ENCODE measurements at regions not wholly inside any gene's neighbourhood (a gene's known extent, or its start where the extent isn't known, plus 50 kb on each side); places are given as distances from the start of the nearest gene placed in this dataset.

GRCh38 chr16:79977940-79978836 lies 377.7 kb upstream of the MAF start:
- Histone ChIP-seq H3K9me3 (replicated peaks in 1 of 2; ENCODE audit: control insufficient read depth in 2 of 2, insufficient read depth in 1 of 2, low read depth in 1 of 2, low read length in 2 of 2) (no peaks in the 10 kb centered on the region), H3K4me1 (ENCODE audit: control insufficient read depth in 2 of 2, insufficient read depth in 1 of 2, low read depth in 1 of 2, low read length in 2 of 2) (peaks cover 3 to 9% of the 10 kb centered on the region in 2 donors), H3K4me3 (ENCODE audit: low read length in 2 of 2) (no peak overlapping the region), H2AK5ac (ENCODE audit: low read depth, low read length) (no peak overlapping the region), H3K27me3 (ENCODE audit: control insufficient read depth in 3 of 3, insufficient read depth in 3 of 3, low read depth in 1 of 3, low read length in 3 of 3) (peaks cover 0 to 16% (median 0%) of the 10 kb centered on the region in 3 experiments), H3K27ac (replicated peaks; ENCODE audit: low read length) (no peak overlapping the region), H2BK15ac (ENCODE audit: low read length) (no peak overlapping the region), H4K91ac (ENCODE audit: low read depth, low read length, poor library complexity) (no peak overlapping the region), H2BK120ac (ENCODE audit: low read depth, low read length) (no peak overlapping the region), H4K8ac (ENCODE audit: low read depth, low read length) (no peak overlapping the region), H2BK5ac (ENCODE audit: low read length) (no peak overlapping the region), H2AFZ (ENCODE audit: low read length) (no peak overlapping the region), H3K14ac (ENCODE audit: low read length) (no peak overlapping the region), H3K9ac (ENCODE audit: low read depth, low read length, poor library complexity) (no peak overlapping the region), H3K4me2 (ENCODE audit: insufficient read depth, low read length, poor library complexity, severe bottlenecking) (no peak overlapping the region), H2BK12ac (ENCODE audit: low read length) (no peak overlapping the region), H3K4ac (ENCODE audit: low read length) (no peak overlapping the region), H3K79me1 (ENCODE audit: low read depth, low read length) (no peaks in the 10 kb centered on the region), H3K23ac (ENCODE audit: low read depth, low read length, poor library complexity) (no peak overlapping the region), H3K18ac (ENCODE audit: low read length) (no peak overlapping the region), H3K36me3 (replicated peaks in 1 of 2; ENCODE audit: control insufficient read depth in 2 of 2, insufficient read depth in 2 of 2, low read length in 2 of 2) (no peaks in the 10 kb centered on the region)
- no peak for DNase-seq (ENCODE audit: low spot score)
- no CpG with 5 or more reads among the region's 9 CpGs for WGBS, 2 donors (ENCODE audit: extremely low coverage in 2 of 2, insufficient read length in 2 of 2, insufficient replicate concordance in 1 of 2)

GRCh38 chr16:79973320-79973719 lies 372.8 kb upstream of the MAF start:
- no peak overlapping the region for H4K91ac ChIP-seq (ENCODE audit: low read depth, low read length, poor library complexity)
- DNase-seq (ENCODE audit: low spot score): no peak
- no peaks in the 10 kb centered on the region for H3K79me1 ChIP-seq (ENCODE audit: low read depth, low read length)
- H3K27ac ChIP-seq (replicated peaks; ENCODE audit: low read length): no peak overlapping the region
- H3K27me3 ChIP-seq (ENCODE audit: control insufficient read depth in 3 of 3, insufficient read depth in 3 of 3, low read depth in 1 of 3, low read length in 3 of 3): peaks cover 0 to 8% (median 0%) of the 10 kb centered on the region in 3 experiments
- H3K18ac ChIP-seq (ENCODE audit: low read length): no peak overlapping the region
- H2BK5ac ChIP-seq (ENCODE audit: low read length): no peak overlapping the region
- H2AFZ ChIP-seq (ENCODE audit: low read length): no peak overlapping the region
- H2BK120ac ChIP-seq (ENCODE audit: low read depth, low read length): no peak overlapping the region
- no peak overlapping the region for H3K14ac ChIP-seq (ENCODE audit: low read length)
- no peak overlapping the region for H2AK5ac ChIP-seq (ENCODE audit: low read depth, low read length)
- no peak overlapping the region for H3K4ac ChIP-seq (ENCODE audit: low read length)
- no peaks in the 10 kb centered on the region for H3K4me1 ChIP-seq (ENCODE audit: control insufficient read depth in 2 of 2, insufficient read depth in 1 of 2, low read depth in 1 of 2, low read length in 2 of 2)
- no peak overlapping the region for H2BK15ac ChIP-seq (ENCODE audit: low read length)
- H3K9me3 ChIP-seq (replicated peaks in 1 of 2; ENCODE audit: control insufficient read depth in 2 of 2, insufficient read depth in 1 of 2, low read depth in 1 of 2, low read length in 2 of 2): no peaks in the 10 kb centered on the region
- WGBS, 2 donors (ENCODE audit: extremely low coverage in 2 of 2, insufficient read length in 2 of 2, insufficient replicate concordance in 1 of 2): no CpG with 5 or more reads among the region's 2 CpGs
- H3K4me2 ChIP-seq (ENCODE audit: insufficient read depth, low read length, poor library complexity, severe bottlenecking): no peak overlapping the region
- no peak overlapping the region for H3K23ac ChIP-seq (ENCODE audit: low read depth, low read length, poor library complexity)
- H3K36me3 ChIP-seq (replicated peaks in 1 of 2; ENCODE audit: control insufficient read depth in 2 of 2, insufficient read depth in 2 of 2, low read length in 2 of 2): no peaks in the 10 kb centered on the region
- H3K9ac ChIP-seq (ENCODE audit: low read depth, low read length, poor library complexity): no peak overlapping the region
- H4K8ac ChIP-seq (ENCODE audit: low read depth, low read length): no peak overlapping the region
- no peak overlapping the region for H3K4me3 ChIP-seq (ENCODE audit: low read length in 2 of 2)
- no peak overlapping the region for H2BK12ac ChIP-seq (ENCODE audit: low read length)

GRCh38 chr16:79972053-79972704 lies 371.6 kb upstream of the MAF start:
- DNase-seq (ENCODE audit: low spot score): no peak
- Histone ChIP-seq H4K8ac (ENCODE audit: low read depth, low read length) (no peak overlapping the region), H2BK120ac (ENCODE audit: low read depth, low read length) (no peak overlapping the region), H3K79me1 (ENCODE audit: low read depth, low read length) (no peaks in the 10 kb centered on the region), H4K91ac (ENCODE audit: low read depth, low read length, poor library complexity) (no peak overlapping the region), H3K27me3 (ENCODE audit: control insufficient read depth in 3 of 3, insufficient read depth in 3 of 3, low read depth in 1 of 3, low read length in 3 of 3) (peaks cover 0 to 4% (median 0%) of the 10 kb centered on the region in 3 experiments), H2BK12ac (ENCODE audit: low read length) (no peak overlapping the region), H2BK5ac (ENCODE audit: low read length) (no peak overlapping the region), H2AK5ac (ENCODE audit: low read depth, low read length) (no peak overlapping the region), H3K4me2 (ENCODE audit: insufficient read depth, low read length, poor library complexity, severe bottlenecking) (no peak overlapping the region), H3K9ac (ENCODE audit: low read depth, low read length, poor library complexity) (no peak overlapping the region), H2AFZ (ENCODE audit: low read length) (no peak overlapping the region), H3K36me3 (replicated peaks in 1 of 2; ENCODE audit: control insufficient read depth in 2 of 2, insufficient read depth in 2 of 2, low read length in 2 of 2) (no peaks in the 10 kb centered on the region), H2BK15ac (ENCODE audit: low read length) (no peak overlapping the region), H3K4ac (ENCODE audit: low read length) (no peak overlapping the region), H3K4me3 (ENCODE audit: low read length in 2 of 2) (no peak overlapping the region), H3K18ac (ENCODE audit: low read length) (no peak overlapping the region), H3K23ac (ENCODE audit: low read depth, low read length, poor library complexity) (no peak overlapping the region), H3K14ac (ENCODE audit: low read length) (no peak overlapping the region), H3K9me3 (replicated peaks in 1 of 2; ENCODE audit: control insufficient read depth in 2 of 2, insufficient read depth in 1 of 2, low read depth in 1 of 2, low read length in 2 of 2) (no peaks in the 10 kb centered on the region), H3K4me1 (ENCODE audit: control insufficient read depth in 2 of 2, insufficient read depth in 1 of 2, low read depth in 1 of 2, low read length in 2 of 2) (no peaks in the 10 kb centered on the region), H3K27ac (replicated peaks; ENCODE audit: low read length) (no peak overlapping the region)
- WGBS, 2 donors (ENCODE audit: extremely low coverage in 2 of 2, insufficient read length in 2 of 2, insufficient replicate concordance in 1 of 2): no CpG with 5 or more reads among the region's 4 CpGs

GRCh38 chr16:79971237-79971572 lies 370.7 kb upstream of the MAF start:
- Histone ChIP-seq H2BK12ac (ENCODE audit: low read length) (no peak overlapping the region), H3K14ac (ENCODE audit: low read length) (no peak overlapping the region), H3K27ac (replicated peaks; ENCODE audit: low read length) (no peak overlapping the region), H2AK5ac (ENCODE audit: low read depth, low read length) (no peak overlapping the region), H3K9me3 (replicated peaks in 1 of 2; ENCODE audit: control insufficient read depth in 2 of 2, insufficient read depth in 1 of 2, low read depth in 1 of 2, low read length in 2 of 2) (no peaks in the 10 kb centered on the region), H2BK5ac (ENCODE audit: low read length) (no peak overlapping the region), H3K4me3 (ENCODE audit: low read length in 2 of 2) (no peak overlapping the region), H3K4me1 (ENCODE audit: control insufficient read depth in 2 of 2, insufficient read depth in 1 of 2, low read depth in 1 of 2, low read length in 2 of 2) (no peaks in the 10 kb centered on the region), H3K27me3 (ENCODE audit: control insufficient read depth in 3 of 3, insufficient read depth in 3 of 3, low read depth in 1 of 3, low read length in 3 of 3) (peaks cover 0 to 2% (median 0%) of the 10 kb centered on the region in 3 experiments), H3K9ac (ENCODE audit: low read depth, low read length, poor library complexity) (no peak overlapping the region), H2BK120ac (ENCODE audit: low read depth, low read length) (no peak overlapping the region), H4K8ac (ENCODE audit: low read depth, low read length) (no peak overlapping the region), H4K91ac (ENCODE audit: low read depth, low read length, poor library complexity) (no peak overlapping the region), H3K4ac (ENCODE audit: low read length) (no peak overlapping the region), H3K18ac (ENCODE audit: low read length) (no peak overlapping the region), H2AFZ (ENCODE audit: low read length) (no peak overlapping the region), H3K4me2 (ENCODE audit: insufficient read depth, low read length, poor library complexity, severe bottlenecking) (no peak overlapping the region), H3K23ac (ENCODE audit: low read depth, low read length, poor library complexity) (no peak overlapping the region), H3K79me1 (ENCODE audit: low read depth, low read length) (no peaks in the 10 kb centered on the region), H2BK15ac (ENCODE audit: low read length) (no peak overlapping the region), H3K36me3 (replicated peaks in 1 of 2; ENCODE audit: control insufficient read depth in 2 of 2, insufficient read depth in 2 of 2, low read length in 2 of 2) (no peaks in the 10 kb centered on the region)
- no peak for DNase-seq (ENCODE audit: low spot score)

Data from neuronal stem cell (in vitro differentiated cells).